ENCODE measurements at regions not wholly inside any gene's neighbourhood (a gene's known extent, or its start where the extent isn't known, plus 50 kb on each side); places are given as distances from the start of the nearest gene placed in this dataset.

DNA sequence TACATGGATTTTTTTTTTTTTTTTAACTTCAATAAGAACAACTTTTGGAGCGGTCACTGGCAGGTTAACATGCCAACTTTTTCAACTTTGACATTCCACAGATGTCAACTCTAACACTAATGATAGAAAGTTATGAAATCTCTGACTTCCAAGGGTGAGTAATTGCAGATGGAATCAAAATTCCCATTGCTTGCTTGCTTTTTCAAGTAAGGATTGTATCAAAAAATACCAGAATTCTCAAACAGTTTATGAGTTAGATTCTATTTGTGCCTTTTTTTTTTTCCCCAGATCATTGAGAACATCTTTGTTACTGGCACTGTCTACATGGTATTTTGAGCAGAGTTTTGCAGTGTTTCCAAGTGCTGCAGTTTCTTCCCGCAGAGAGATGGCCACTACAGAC is 50.3 kb upstream of the OTUD4 start:
- in situ Hi-C loops (cut with HindIII; ENCODE audit: low pct_unique_long_range_greater_than_20kb, low sequenced_read_pairs), result no loop called here
- Histone ChIP-seq H3K27me3 (ENCODE audit: control insufficient read depth, insufficient read depth, low read length) (no peaks in the 10 kb centered on the region), H3K36me3 (ENCODE audit: control insufficient read depth, insufficient read depth, low read length) (no peaks in the 10 kb centered on the region), H3K9me3 (ENCODE audit: control insufficient read depth, insufficient read depth, low read depth, low read length) (no peaks in the 10 kb centered on the region), H3K4me1 (ENCODE audit: control insufficient read depth, insufficient read depth, low read length) (no peaks in the 10 kb centered on the region), H3K4me3 (ENCODE audit: low read depth in 2 of 2, low read length in 2 of 2) (no peak overlapping the region), H3K27ac (ENCODE audit: low read length) (no peak overlapping the region)
- TF ChIP-seq, protein P1, sequence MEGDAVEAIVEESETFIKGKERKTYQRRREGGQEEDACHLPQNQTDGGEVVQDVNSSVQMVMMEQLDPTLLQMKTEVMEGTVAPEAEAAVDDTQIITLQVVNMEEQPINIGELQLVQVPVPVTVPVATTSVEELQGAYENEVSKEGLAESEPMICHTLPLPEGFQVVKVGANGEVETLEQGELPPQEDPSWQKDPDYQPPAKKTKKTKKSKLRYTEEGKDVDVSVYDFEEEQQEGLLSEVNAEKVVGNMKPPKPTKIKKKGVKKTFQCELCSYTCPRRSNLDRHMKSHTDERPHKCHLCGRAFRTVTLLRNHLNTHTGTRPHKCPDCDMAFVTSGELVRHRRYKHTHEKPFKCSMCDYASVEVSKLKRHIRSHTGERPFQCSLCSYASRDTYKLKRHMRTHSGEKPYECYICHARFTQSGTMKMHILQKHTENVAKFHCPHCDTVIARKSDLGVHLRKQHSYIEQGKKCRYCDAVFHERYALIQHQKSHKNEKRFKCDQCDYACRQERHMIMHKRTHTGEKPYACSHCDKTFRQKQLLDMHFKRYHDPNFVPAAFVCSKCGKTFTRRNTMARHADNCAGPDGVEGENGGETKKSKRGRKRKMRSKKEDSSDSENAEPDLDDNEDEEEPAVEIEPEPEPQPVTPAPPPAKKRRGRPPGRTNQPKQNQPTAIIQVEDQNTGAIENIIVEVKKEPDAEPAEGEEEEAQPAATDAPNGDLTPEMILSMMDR (IDR thresholded peaks at IDR 0.05), result no peak
- TF ChIP-seq, protein P2, sequence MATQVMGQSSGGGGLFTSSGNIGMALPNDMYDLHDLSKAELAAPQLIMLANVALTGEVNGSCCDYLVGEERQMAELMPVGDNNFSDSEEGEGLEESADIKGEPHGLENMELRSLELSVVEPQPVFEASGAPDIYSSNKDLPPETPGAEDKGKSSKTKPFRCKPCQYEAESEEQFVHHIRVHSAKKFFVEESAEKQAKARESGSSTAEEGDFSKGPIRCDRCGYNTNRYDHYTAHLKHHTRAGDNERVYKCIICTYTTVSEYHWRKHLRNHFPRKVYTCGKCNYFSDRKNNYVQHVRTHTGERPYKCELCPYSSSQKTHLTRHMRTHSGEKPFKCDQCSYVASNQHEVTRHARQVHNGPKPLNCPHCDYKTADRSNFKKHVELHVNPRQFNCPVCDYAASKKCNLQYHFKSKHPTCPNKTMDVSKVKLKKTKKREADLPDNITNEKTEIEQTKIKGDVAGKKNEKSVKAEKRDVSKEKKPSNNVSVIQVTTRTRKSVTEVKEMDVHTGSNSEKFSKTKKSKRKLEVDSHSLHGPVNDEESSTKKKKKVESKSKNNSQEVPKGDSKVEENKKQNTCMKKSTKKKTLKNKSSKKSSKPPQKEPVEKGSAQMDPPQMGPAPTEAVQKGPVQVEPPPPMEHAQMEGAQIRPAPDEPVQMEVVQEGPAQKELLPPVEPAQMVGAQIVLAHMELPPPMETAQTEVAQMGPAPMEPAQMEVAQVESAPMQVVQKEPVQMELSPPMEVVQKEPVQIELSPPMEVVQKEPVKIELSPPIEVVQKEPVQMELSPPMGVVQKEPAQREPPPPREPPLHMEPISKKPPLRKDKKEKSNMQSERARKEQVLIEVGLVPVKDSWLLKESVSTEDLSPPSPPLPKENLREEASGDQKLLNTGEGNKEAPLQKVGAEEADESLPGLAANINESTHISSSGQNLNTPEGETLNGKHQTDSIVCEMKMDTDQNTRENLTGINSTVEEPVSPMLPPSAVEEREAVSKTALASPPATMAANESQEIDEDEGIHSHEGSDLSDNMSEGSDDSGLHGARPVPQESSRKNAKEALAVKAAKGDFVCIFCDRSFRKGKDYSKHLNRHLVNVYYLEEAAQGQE (IDR thresholded peaks at IDR 0.05; ENCODE audit: insufficient read depth in 1 of 2, low read depth in 2 of 2, low read length in 1 of 2), result no peak
- no peak for TF ChIP-seq TCF7L2 (IDR thresholded peaks at IDR 0.05; ENCODE audit: low read depth, low read length)
- no peak for TF ChIP-seq POLR2AphosphoS5 (IDR thresholded peaks at IDR 0.05; ENCODE audit: low read depth, low read length)
- no peak for TF ChIP-seq SIN3A (IDR thresholded peaks at IDR 0.05; ENCODE audit: borderline replicate concordance, insufficient read depth, low read depth, low read length)
- BruUV-seq (replicated peaks), result no TSS peak
- intact Hi-C loops (cut with micrococcal nuclease; ENCODE audit: unreplicated experiment), result loop anchor here (10.0 kb wide), 1 partner anchor 254 kb away; the partner anchor contains the start of gene SMAD1
- no peak for ATAC-seq
- ChIA-PET POLR2A (no interaction called here), CTCF (no interaction called here)
- DNase-seq (ENCODE audit: low read depth, low spot score), result no peak

All from Panc1 (cell line).